Stimulated activated effector memory CD8-positive, alpha-beta T cell treated with anti-CD3 and anti-CD28 coated beads, Interleukin-12 subunit alpha, Interleukin-12 subunit beta, amount 100 ng/mL, for 72 hours (primary cell): ENCODE measurements at regions not wholly inside any gene's neighbourhood (a gene's known extent, or its start where the extent isn't known, plus 50 kb on each side); places are given as distances from the start of the nearest gene placed in this dataset.
"Not testable (repeated sequence)": the region's sequence is repeated elsewhere in the genome, so short reads cannot be mapped to it uniquely, and the experiment has no call there.

Experiments
- ATAC-seq: fragments of 150-1000 bp; cut with Tn5 transposase; 2 replicates; pipeline ENCODE4 v1.10.0; 2021
- DNase-seq, 2 donors: peaks; one replicate each; pipeline ENCODE4 v3.0.0; 2021 to 2022; ENCODE audit warnings: low spot score in 2 of 2
- H3K27ac Mint-ChIP-seq: one replicate; pipeline ENCODE4 v1.8.0; 2022; ENCODE audit warnings: mild to moderate bottlenecking, mixed read lengths
- H3K36me3 Mint-ChIP-seq: one replicate; pipeline ENCODE4 v1.8.0; 2022; ENCODE audit warnings: mild to moderate bottlenecking, mixed read lengths
- H3K4me1 Mint-ChIP-seq: one replicate; pipeline ENCODE4 v1.8.0; 2022; ENCODE audit warnings: mixed read lengths
- H3K4me3 Mint-ChIP-seq: one replicate; pipeline ENCODE4 v1.8.0; 2022; ENCODE audit warnings: mild to moderate bottlenecking, mixed read lengths
- H3K9me3 Mint-ChIP-seq: one replicate; pipeline ENCODE4 v1.8.0; 2022; ENCODE audit warnings: mixed read lengths

DNA sequence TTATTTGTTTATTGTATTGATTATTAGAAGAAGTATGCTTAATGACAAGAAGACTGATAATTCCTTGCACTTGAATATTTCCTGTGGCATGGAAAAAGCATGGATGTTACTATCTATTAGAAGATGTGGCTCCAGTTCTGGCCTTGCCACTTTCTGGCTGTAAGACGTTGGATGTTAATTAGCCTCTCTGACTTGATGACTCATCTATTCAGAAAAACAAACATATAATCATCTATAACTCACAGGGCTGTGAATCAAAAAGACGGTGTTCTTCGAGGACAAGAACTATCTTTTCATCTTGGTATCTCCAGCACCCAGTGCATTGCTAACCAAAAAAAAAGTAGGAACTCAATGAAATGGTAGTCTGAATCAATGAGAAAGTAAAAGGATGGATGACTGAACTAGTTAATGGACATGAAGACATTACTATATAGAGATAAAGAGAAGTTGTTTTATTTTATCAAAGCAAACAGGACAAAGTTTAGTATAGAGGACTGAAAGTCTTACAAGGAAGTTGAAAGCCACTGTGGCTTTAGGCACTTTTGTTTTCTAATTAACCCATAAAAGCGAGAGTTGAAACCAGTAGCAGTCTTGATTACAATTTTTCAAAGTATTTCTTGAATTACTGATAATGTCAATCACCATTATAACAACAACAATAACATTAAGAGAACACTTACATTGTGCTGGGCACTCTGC, 145.3 kb downstream of the RND3 start:
- H3K9me3 Mint-ChIP-seq = no peaks in the 10 kb centered on the region
- H3K36me3 Mint-ChIP-seq = no peaks in the 10 kb centered on the region
- no peak overlapping the region for H3K4me3 Mint-ChIP-seq
- H3K27ac Mint-ChIP-seq = no peak overlapping the region
- no peaks in the 10 kb centered on the region for H3K4me1 Mint-ChIP-seq
- DNase-seq (no peak), ATAC-seq (no peak)

DNA sequence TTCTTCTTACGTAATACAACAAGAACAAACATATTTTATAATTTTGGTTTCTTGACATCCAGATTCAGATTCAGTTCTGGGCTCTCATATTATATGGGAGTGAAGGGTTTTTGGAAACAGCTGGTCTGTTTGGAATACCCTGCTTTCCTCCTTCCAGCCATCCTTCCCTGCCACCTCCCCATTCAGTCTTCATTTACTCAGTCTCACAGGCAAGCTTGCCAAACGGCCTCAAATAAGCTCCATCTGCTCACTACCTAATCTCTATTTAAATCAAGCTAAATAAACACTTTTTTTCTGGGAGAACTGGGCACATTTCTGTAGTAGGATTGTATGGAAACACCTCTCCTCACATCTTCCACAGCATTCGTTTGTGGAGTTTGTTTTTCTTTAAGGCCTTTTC, 147.5 kb downstream of the RND3 start:
- no peaks in the 10 kb centered on the region for H3K4me1 Mint-ChIP-seq
- no peak for ATAC-seq
- DNase-seq = no peak
- H3K9me3 Mint-ChIP-seq = no peaks in the 10 kb centered on the region
- no peak overlapping the region for H3K27ac Mint-ChIP-seq
- H3K36me3 Mint-ChIP-seq = no peaks in the 10 kb centered on the region
- no peak overlapping the region for H3K4me3 Mint-ChIP-seq

- no peaks in the 10 kb centered on the region for H3K4me1 Mint-ChIP-seq
- ATAC-seq (no peak), DNase-seq (no peak)
- H3K36me3 Mint-ChIP-seq = no peaks in the 10 kb centered on the region
- no peaks in the 10 kb centered on the region for H3K9me3 Mint-ChIP-seq
- H3K4me3 Mint-ChIP-seq = no peak overlapping the region
- H3K27ac Mint-ChIP-seq = no peak overlapping the region
Measured at GRCh38 chr2:150339282-150339681, 148.2 kb downstream of the RND3 start.

- ATAC-seq = no peak
- Mint-ChIP-seq H3K9me3 (peaks cover 3% of the 10 kb centered on the region), H3K4me1 (no peaks in the 10 kb centered on the region), H3K4me3 (no peak overlapping the region), H3K36me3 (no peaks in the 10 kb centered on the region), H3K27ac (no peak overlapping the region)
- DNase-seq = no peak
Measured at GRCh38 chr2:150335596-150335995, 151.9 kb downstream of the RND3 start.

GRCh38 chr2:150332383-150332782, 155.1 kb downstream of the RND3 start:
- Mint-ChIP-seq H3K27ac (no peak overlapping the region), H3K4me3 (no peak overlapping the region), H3K4me1 (no peaks in the 10 kb centered on the region), H3K9me3 (peaks cover 8% of the 10 kb centered on the region), H3K36me3 (no peaks in the 10 kb centered on the region)
- ATAC-seq (no peak), DNase-seq (no peak)

GRCh38 chr2:150327564-150328489, 159.6 kb downstream of the RND3 start:
- Mint-ChIP-seq H3K27ac (no peak overlapping the region), H3K36me3 (no peaks in the 10 kb centered on the region), H3K4me3 (no peak overlapping the region), H3K9me3 (peaks cover 4% of the 10 kb centered on the region), H3K4me1 (no peaks in the 10 kb centered on the region)
- ATAC-seq = no peak
- no peak for DNase-seq

GRCh38 chr2:150325656-150326314, 161.7 kb downstream of the RND3 start:
- Mint-ChIP-seq H3K27ac (no peak overlapping the region), H3K9me3 (peaks cover 4% of the 10 kb centered on the region), H3K4me1 (no peaks in the 10 kb centered on the region), H3K36me3 (no peaks in the 10 kb centered on the region), H3K4me3 (no peak overlapping the region)
- DNase-seq = no peak
- ATAC-seq = no peak

DNA sequence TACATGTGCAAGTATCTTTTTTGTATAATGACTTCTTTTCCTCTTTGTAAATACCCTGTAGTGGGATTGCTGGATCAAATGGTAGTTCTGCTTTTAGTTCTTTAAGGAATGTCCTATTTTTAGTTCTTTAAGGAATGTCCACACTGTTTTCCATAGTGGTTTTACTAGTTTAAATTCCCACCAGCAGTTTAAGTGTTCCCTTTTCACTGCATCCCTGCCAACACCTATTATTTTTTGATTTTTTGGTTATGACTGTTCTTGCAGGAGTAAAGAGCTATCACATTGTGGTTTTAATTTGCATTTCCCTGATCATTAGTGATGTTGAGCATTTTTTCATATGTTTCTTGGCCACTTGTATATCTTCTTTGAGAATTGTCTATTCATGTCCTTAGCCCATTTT, 164.4 kb downstream of the RND3 start:
- H3K4me3 Mint-ChIP-seq, H3K27ac Mint-ChIP-seq, DNase-seq, ATAC-seq, H3K36me3 Mint-ChIP-seq, H3K9me3 Mint-ChIP-seq, H3K4me1 Mint-ChIP-seq: not testable (repeated sequence)

DNA sequence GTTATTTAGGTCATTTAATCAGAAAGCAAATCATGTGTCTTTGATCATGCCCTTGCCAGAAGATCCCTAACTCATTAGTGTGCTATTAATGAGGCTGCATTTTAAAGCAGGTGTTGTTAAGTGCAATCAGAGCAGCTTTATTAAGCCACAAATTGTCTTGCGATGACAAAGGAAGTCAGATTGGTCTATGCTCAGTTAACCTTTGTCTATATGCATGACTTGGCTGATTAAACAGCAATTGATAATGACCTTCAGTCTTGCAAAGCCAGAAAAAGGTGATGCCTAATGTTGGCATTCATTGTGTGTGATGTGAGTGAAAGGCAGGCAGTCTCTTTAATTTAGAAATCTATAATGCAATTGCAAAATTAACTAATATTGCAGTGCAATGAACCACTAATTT, 166.9 kb downstream of the RND3 start:
- DNase-seq (no peak), ATAC-seq (no peak)
- no peak overlapping the region for H3K4me3 Mint-ChIP-seq
- no peaks in the 10 kb centered on the region for H3K36me3 Mint-ChIP-seq
- H3K4me1 Mint-ChIP-seq = no peaks in the 10 kb centered on the region
- H3K9me3 Mint-ChIP-seq = peaks cover 10% of the 10 kb centered on the region
- H3K27ac Mint-ChIP-seq = no peak overlapping the region

GRCh38 chr2:150319658-150320555, 167.6 kb downstream of the RND3 start:
- ATAC-seq (no peak), DNase-seq (no peak)
- Mint-ChIP-seq H3K4me3 (no peak overlapping the region), H3K27ac (no peak overlapping the region), H3K9me3 (peaks cover 10% of the 10 kb centered on the region), H3K4me1 (no peaks in the 10 kb centered on the region), H3K36me3 (no peaks in the 10 kb centered on the region)

DNA sequence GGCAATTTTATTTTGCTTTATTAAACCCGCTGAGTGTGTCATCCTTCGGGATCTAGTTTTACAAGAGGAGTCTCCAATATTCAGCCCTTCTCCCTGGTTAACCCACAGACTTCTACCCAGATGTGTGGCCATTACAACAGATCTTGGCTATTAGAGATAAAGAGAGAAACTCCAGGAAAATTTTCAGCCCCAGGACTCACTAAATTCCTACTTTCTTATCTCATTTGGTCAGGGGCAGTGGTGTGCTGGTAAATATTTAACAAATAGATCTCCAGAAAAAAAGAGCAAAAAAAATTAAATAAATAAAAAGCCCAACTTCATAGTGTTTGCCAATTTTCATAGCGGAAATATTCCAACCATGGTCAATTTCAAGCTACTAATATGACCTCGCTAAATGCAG, 168.4 kb downstream of the RND3 start:
- Mint-ChIP-seq H3K27ac (no peak overlapping the region), H3K9me3 (peaks cover 10% of the 10 kb centered on the region), H3K36me3 (no peaks in the 10 kb centered on the region), H3K4me1 (no peaks in the 10 kb centered on the region), H3K4me3 (no peak overlapping the region)
- ATAC-seq (no peak), DNase-seq (no peak)

DNA sequence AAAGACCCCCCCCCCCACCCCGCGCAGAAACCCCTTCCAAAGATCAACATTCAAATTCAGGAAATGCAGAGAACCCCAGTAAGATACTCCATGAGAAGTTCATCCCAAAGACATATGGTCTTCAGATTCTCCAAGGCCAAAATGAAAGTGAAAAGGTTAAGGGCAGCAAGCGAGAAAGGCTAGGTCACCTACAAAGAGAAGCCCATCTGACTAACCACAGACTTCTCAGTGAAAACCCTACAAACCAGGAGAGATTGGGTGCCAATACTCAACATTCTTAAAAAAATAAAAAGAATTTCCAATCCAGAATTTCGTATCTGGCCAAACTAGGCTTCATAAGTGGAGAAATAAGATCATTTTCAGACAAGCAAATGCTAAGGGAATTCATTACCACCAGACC, 175.2 kb downstream of the RND3 start:
- ATAC-seq (no peak), DNase-seq (no peak)
- no peaks in the 10 kb centered on the region for H3K36me3 Mint-ChIP-seq

GRCh38 chr2:150309311-150310080, 178.0 kb downstream of the RND3 start:
- H3K4me1 Mint-ChIP-seq = no peaks in the 10 kb centered on the region
- no peak overlapping the region for H3K27ac Mint-ChIP-seq
- no peak overlapping the region for H3K4me3 Mint-ChIP-seq
- ATAC-seq (no peak), DNase-seq (no peak)
- H3K36me3 Mint-ChIP-seq = no peaks in the 10 kb centered on the region
- H3K9me3 Mint-ChIP-seq = peaks cover 17% of the 10 kb centered on the region

More for the DNA sequence above, 175.2 kb downstream of the RND3 start:
- no peak overlapping the region for H3K4me3 Mint-ChIP-seq
- no peak overlapping the region for H3K27ac Mint-ChIP-seq
- no peaks in the 10 kb centered on the region for H3K4me1 Mint-ChIP-seq
- peaks cover 19% of the 10 kb centered on the region for H3K9me3 Mint-ChIP-seq

DNA sequence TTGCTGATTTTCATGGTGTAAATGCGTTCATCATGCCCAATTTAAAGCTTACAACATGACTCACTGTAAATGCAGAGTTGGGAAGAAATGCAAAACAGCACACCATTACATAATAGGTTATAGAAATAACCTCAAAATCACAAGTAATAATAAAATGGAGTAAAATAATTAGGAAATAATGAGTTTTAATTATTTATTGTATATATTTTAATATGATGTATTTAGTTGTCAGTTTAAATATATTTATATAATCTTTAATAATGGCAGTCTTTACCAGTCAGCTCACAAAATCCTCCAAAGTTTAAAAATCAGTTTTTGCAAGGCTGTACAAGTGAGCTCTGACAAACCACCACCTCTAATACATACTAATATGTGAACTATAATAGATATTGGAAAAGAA, 180.2 kb downstream of the RND3 start:
- no peak overlapping the region for H3K27ac Mint-ChIP-seq
- no peak overlapping the region for H3K4me3 Mint-ChIP-seq
- H3K4me1 Mint-ChIP-seq = no peaks in the 10 kb centered on the region
- no peaks in the 10 kb centered on the region for H3K36me3 Mint-ChIP-seq
- H3K9me3 Mint-ChIP-seq = peaks cover 18% of the 10 kb centered on the region
- ATAC-seq (no peak), DNase-seq (no peak)
